Lung (tissue), 11 donors: ENCODE measurements at regions not wholly inside any gene's neighbourhood (a gene's known extent, or its start where the extent isn't known, plus 50 kb on each side); places are given as distances from the start of the nearest gene placed in this dataset.

Experiments
- ATAC-seq: fragments of 200-7000 bp; cut with Tn5 transposase; one replicate; pipeline ENCODE4 v1.9.1; 2020; ENCODE audit warnings: moderate number of reproducible peaks; ENCODE audit not compliant: insufficient read depth, low FRiP score
- DNase-seq, 3 donors: peaks; one replicate each; pipeline ENCODE4 v3.0.0-alpha.2; 2013 to 2017
- H3K27ac ChIP-seq, 2 donors: one replicate each; pipeline ENCODE4 v1.5.1; 2013; ENCODE audit warnings: mild to moderate bottlenecking in 2 of 2, moderate library complexity in 2 of 2, control low read depth in 1 of 2, inconsistent platforms in 1 of 2, low read depth in 1 of 2, low read length in 1 of 2
- H3K27me3 ChIP-seq, 3 donors: one replicate each; pipeline ENCODE4 v1.5.1; 2013; ENCODE audit warnings: low read length in 2 of 3; ENCODE audit not compliant: control insufficient read depth in 3 of 3, insufficient read depth in 3 of 3
- H3K36me3 ChIP-seq, 4 donors: one replicate each; pipeline ENCODE4 v1.5.1; 2013; ENCODE audit warnings: low read length in 4 of 4, mild to moderate bottlenecking in 1 of 4, moderate library complexity in 1 of 4; ENCODE audit not compliant: control insufficient read depth in 4 of 4, insufficient read depth in 4 of 4
- H3K4me1 ChIP-seq, 5 donors: one replicate each; pipeline ENCODE4 v1.5.1; 2013; ENCODE audit warnings: low read length in 5 of 5, mild to moderate bottlenecking in 2 of 5, moderate library complexity in 1 of 5; ENCODE audit not compliant: control insufficient read depth in 5 of 5, insufficient read depth in 5 of 5
- H3K4me3 ChIP-seq: one replicate; pipeline ENCODE4 v1.5.1; 2013; ENCODE audit warnings: mild to moderate bottlenecking, control low read depth, moderate library complexity
- H3K9ac ChIP-seq, 2 donors: one replicate each; pipeline ENCODE4 v1.5.1; 2013; ENCODE audit warnings: low read length in 2 of 2, control low read depth in 1 of 2; ENCODE audit not compliant: insufficient read depth in 1 of 2
- H3K9me3 ChIP-seq, 4 donors: one replicate each; pipeline ENCODE4 v1.5.1; 2013; ENCODE audit warnings: low read length in 3 of 4, mild to moderate bottlenecking in 1 of 4, moderate library complexity in 1 of 4; ENCODE audit not compliant: control insufficient read depth in 4 of 4, insufficient read depth in 3 of 4
- CTCF ChIP-seq: IDR thresholded peaks from 2 replicates; pipeline ENCODE4 v1.5.1; 2012; ENCODE audit warnings: mild to moderate bottlenecking; ENCODE audit errors: control extremely low read depth, extremely low read depth
- WGBS, 2 donors: extraction: QIAGEN DNeasy Blood & Tissue Kit; methylation state at CpG; one replicate each; pipeline ENCODE4 v1.1.7; 2013; 5-methylcytosine and 5-hydroxymethylcytosine counted together
- donor health status: control.
- donor health status: control.
- donor health status: Bipolar disorder and iron deficiency.
- donor health status: healthy.
- donor health status: DM: yes; HTN: yes; CAD: no.

- no peak overlapping the region for H3K27ac ChIP-seq
- DNase-seq (no peak), ATAC-seq (no peak)
- no peak overlapping the region for H3K9ac ChIP-seq
- 85 to 90% methylated on average over 7 of the region's 7 CpGs for WGBS, 2 donors
- H3K9me3 ChIP-seq: no peaks in the 10 kb centered on the region
- H3K27me3 ChIP-seq: no peaks in the 10 kb centered on the region
- TF ChIP-seq CTCF: no peak
- no peaks in the 10 kb centered on the region for H3K4me1 ChIP-seq
- peaks cover 0 to 20% (median 10%) of the 10 kb centered on the region in 4 donors for H3K36me3 ChIP-seq
- no peak overlapping the region for H3K4me3 ChIP-seq
Observed at GRCh38 chr17:77503293-77503655, 362.5 kb downstream of the SEC14L1 start.

GRCh38 chr17:77503916-77504651 is 363.3 kb downstream of the SEC14L1 start:
- H3K4me3 ChIP-seq: no peak overlapping the region
- H3K36me3 ChIP-seq: peaks cover 0 to 15% (median 9%) of the 10 kb centered on the region in 4 donors
- no peak for TF ChIP-seq CTCF
- no peak for DNase-seq
- ATAC-seq: no peak
- H3K27me3 ChIP-seq: no peaks in the 10 kb centered on the region
- H3K4me1 ChIP-seq: no peaks in the 10 kb centered on the region
- no peak overlapping the region for H3K27ac ChIP-seq
- WGBS, 2 donors: 83 to 91% methylated on average over 18 of the region's 18 CpGs
- no peak overlapping the region for H3K9ac ChIP-seq
- H3K9me3 ChIP-seq: no peaks in the 10 kb centered on the region

GRCh38 chr17:77504652-77505155 is 363.9 kb downstream of the SEC14L1 start:
- Histone ChIP-seq H3K36me3 (peaks cover 0 to 8% (median 5%) of the 10 kb centered on the region in 4 donors), H3K9ac (no peak overlapping the region), H3K4me1 (no peaks in the 10 kb centered on the region), H3K27me3 (no peaks in the 10 kb centered on the region), H3K27ac (no peak overlapping the region), H3K9me3 (no peaks in the 10 kb centered on the region), H3K4me3 (no peak overlapping the region)
- ATAC-seq: no peak
- DNase-seq: no peak
- 87 to 88% methylated on average over 9 of the region's 9 CpGs for WGBS, 2 donors
- no peak for TF ChIP-seq CTCF
